ENCODE measurements at regions not wholly inside any gene's neighbourhood (a gene's known extent, or its start where the extent isn't known, plus 50 kb on each side); places are given as distances from the start of the nearest gene placed in this dataset.

DNA sequence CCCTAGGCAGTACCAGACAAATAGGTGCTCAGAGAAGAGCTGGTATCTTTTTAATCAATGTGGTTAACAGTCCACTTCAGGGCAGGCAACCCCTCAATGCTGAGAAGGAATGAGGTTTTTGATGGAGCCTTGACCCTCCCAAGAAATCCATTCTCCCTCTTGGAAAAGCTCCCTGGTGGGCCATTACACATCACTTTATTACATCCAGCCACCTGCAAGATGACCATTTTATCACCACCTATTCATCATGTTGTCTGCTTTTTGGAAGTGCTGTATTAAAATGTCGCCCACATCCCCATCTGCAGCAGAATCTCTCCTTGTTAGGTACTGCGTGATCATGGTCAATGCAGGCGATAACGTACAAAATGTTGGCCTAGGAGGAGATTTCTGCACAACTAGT, 614.7 kb upstream of the TMEM132C start:
- H3K4me1 ChIP-seq (ENCODE audit: control insufficient read depth, insufficient read depth, low read length, poor library complexity, severe bottlenecking), result no peaks in the 10 kb centered on the region
- H3K9me3 ChIP-seq (ENCODE audit: control insufficient read depth, low read length), result no peaks in the 10 kb centered on the region
- no peak for DNase-seq

DNA sequence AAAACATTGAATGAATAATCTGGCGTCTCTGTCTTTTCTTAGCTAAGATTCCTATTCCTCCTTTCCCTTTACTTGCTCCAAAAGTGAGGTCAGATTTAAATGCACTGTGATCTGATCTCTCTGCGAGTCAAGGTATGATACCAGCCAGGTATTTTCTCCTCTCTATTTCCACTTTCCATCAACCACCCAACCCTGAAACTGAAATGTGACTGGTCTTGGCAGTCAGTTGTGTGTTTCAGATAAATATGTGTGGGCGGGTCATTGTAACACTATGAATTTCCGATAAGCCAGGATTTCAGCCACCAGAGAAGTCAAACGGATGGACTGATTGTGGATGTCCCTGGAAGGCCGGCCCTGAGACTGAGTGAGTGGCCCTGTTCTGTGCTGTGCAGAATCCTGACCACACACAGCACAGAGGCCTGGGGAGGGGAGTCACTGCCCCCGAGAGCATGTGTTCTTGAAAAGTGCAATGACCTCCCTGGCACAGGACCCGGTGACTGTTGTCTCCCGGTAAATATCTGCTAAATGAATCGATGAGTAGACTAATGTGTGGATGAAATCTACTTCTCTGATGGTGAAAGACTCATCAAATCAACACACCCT, 612.5 kb upstream of the TMEM132C start:
- DNase-seq, result no peak
- H3K36me3 ChIP-seq (ENCODE audit: control insufficient read depth, insufficient read depth, low read length), result no peaks in the 10 kb centered on the region
- H3K4me3 ChIP-seq (ENCODE audit: insufficient read depth, low read depth, low read length, poor library complexity, severe bottlenecking), result no peak overlapping the region
- no peaks in the 10 kb centered on the region for H3K4me1 ChIP-seq (ENCODE audit: control insufficient read depth, insufficient read depth, low read length, poor library complexity, severe bottlenecking)
- H3K27ac ChIP-seq (ENCODE audit: insufficient read depth, low read length, poor library complexity, severe bottlenecking), result no peak overlapping the region
- no peaks in the 10 kb centered on the region for H3K27me3 ChIP-seq (replicated peaks; ENCODE audit: control insufficient read depth, insufficient read depth, low read length, poor library complexity, severe bottlenecking)
- H3K9me3 ChIP-seq (ENCODE audit: control insufficient read depth, low read length), result no peaks in the 10 kb centered on the region

More for the DNA sequence above, 614.7 kb upstream of the TMEM132C start:
- no peak overlapping the region for H3K4me3 ChIP-seq (ENCODE audit: insufficient read depth, low read depth, low read length, poor library complexity, severe bottlenecking)
- no peaks in the 10 kb centered on the region for H3K27me3 ChIP-seq (replicated peaks; ENCODE audit: control insufficient read depth, insufficient read depth, low read length, poor library complexity, severe bottlenecking)
- H3K36me3 ChIP-seq (ENCODE audit: control insufficient read depth, insufficient read depth, low read length), result no peaks in the 10 kb centered on the region
- no peak overlapping the region for H3K27ac ChIP-seq (ENCODE audit: insufficient read depth, low read length, poor library complexity, severe bottlenecking)

DNA sequence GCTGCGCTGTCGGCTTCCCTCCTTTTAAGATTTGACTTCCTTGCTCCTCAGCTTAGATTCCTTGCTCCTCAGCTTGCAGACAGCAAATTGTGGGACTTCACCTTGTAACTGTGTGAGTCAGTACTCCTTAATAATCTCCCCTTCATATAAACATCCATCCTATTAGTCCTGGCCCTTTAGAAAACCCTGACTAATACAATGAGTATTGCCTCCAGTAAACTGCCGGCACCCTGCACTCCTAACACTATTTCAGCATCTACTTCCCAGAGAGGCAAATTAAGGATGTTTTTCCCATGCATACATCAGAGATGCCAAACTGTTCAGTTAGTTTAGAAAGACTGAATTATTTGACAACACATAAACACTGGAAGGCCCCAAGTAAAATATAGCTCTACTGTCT, 611.3 kb upstream of the TMEM132C start:
- no peak for DNase-seq
- Histone ChIP-seq H3K4me3 (ENCODE audit: insufficient read depth, low read depth, low read length, poor library complexity, severe bottlenecking) (no peak overlapping the region), H3K9me3 (ENCODE audit: control insufficient read depth, low read length) (no peaks in the 10 kb centered on the region), H3K36me3 (ENCODE audit: control insufficient read depth, insufficient read depth, low read length) (no peaks in the 10 kb centered on the region), H3K27ac (ENCODE audit: insufficient read depth, low read length, poor library complexity, severe bottlenecking) (no peak overlapping the region), H3K4me1 (ENCODE audit: control insufficient read depth, insufficient read depth, low read length, poor library complexity, severe bottlenecking) (no peaks in the 10 kb centered on the region), H3K27me3 (replicated peaks; ENCODE audit: control insufficient read depth, insufficient read depth, low read length, poor library complexity, severe bottlenecking) (no peaks in the 10 kb centered on the region)

DNA sequence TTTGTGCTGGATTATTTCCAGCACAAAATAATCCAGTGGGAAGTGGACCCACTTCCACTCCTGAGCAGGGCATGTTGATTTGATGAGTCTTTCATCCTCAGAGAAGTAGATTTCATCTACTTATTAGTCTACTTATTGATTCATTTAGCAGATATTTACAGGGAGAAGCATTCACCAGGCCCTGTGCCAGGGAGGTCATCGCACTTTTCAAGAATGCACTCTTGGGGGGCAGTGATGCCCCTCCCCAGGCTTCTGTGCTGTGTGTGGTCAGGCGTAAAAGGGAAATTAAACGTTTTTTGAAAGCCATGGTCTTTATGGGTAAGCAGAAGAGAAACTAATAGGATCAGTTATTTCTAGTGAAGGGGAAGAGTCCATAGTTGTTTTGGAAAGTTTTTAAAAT, 610.7 kb upstream of the TMEM132C start:
- DNase-seq, result no peak
- Histone ChIP-seq H3K27me3 (replicated peaks; ENCODE audit: control insufficient read depth, insufficient read depth, low read length, poor library complexity, severe bottlenecking) (no peaks in the 10 kb centered on the region), H3K9me3 (ENCODE audit: control insufficient read depth, low read length) (no peaks in the 10 kb centered on the region), H3K4me1 (ENCODE audit: control insufficient read depth, insufficient read depth, low read length, poor library complexity, severe bottlenecking) (no peaks in the 10 kb centered on the region), H3K36me3 (ENCODE audit: control insufficient read depth, insufficient read depth, low read length) (no peaks in the 10 kb centered on the region), H3K4me3 (ENCODE audit: insufficient read depth, low read depth, low read length, poor library complexity, severe bottlenecking) (no peak overlapping the region), H3K27ac (ENCODE audit: insufficient read depth, low read length, poor library complexity, severe bottlenecking) (no peak overlapping the region)

DNA sequence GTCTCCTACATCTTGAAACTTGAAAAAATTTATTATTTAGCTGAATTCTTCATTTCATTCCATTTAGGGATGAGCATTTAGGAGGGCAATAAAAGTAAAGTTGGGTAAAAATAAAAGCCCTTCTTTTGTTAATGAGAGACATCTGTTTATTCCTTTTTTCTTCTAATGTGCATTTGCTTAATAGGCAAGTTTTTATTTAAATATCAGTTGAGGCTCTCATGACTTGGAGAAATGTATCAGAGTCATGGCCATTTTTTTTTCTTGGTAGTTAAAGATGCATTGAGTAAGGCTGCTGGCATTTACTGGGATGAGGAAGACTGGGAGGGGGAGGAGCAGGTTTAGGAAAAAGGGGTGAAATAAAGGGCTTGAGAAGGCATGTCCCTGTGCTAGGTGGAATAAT, 609.9 kb upstream of the TMEM132C start:
- Histone ChIP-seq H3K36me3 (ENCODE audit: control insufficient read depth, insufficient read depth, low read length) (no peaks in the 10 kb centered on the region), H3K27me3 (replicated peaks; ENCODE audit: control insufficient read depth, insufficient read depth, low read length, poor library complexity, severe bottlenecking) (no peaks in the 10 kb centered on the region), H3K9me3 (ENCODE audit: control insufficient read depth, low read length) (no peaks in the 10 kb centered on the region), H3K27ac (ENCODE audit: insufficient read depth, low read length, poor library complexity, severe bottlenecking) (no peak overlapping the region), H3K4me1 (ENCODE audit: control insufficient read depth, insufficient read depth, low read length, poor library complexity, severe bottlenecking) (no peaks in the 10 kb centered on the region), H3K4me3 (ENCODE audit: insufficient read depth, low read depth, low read length, poor library complexity, severe bottlenecking) (no peak overlapping the region)
- no peak for DNase-seq

DNA sequence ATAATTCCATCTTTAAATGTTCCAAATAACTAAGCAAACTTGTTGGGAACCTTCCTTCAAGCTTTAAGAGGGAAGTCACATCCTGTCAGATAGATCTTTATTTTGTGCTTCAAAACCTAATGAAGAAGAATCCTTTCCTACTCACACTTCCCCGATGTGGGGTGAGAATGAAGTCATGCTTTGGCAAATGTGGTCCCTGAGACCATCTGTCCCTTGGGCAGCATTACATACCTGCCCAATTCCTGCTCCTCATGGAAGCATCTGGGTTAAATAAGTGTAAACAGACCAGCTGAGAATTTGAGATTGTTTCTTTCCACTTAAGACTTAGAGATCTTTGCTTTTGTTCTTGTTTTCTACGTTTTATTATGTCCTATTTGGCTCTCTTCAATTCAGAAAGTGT, 606.0 kb upstream of the TMEM132C start:
- Histone ChIP-seq H3K27ac (ENCODE audit: insufficient read depth, low read length, poor library complexity, severe bottlenecking) (no peak overlapping the region), H3K36me3 (ENCODE audit: control insufficient read depth, insufficient read depth, low read length) (no peaks in the 10 kb centered on the region), H3K27me3 (replicated peaks; ENCODE audit: control insufficient read depth, insufficient read depth, low read length, poor library complexity, severe bottlenecking) (no peaks in the 10 kb centered on the region), H3K9me3 (ENCODE audit: control insufficient read depth, low read length) (no peaks in the 10 kb centered on the region), H3K4me3 (ENCODE audit: insufficient read depth, low read depth, low read length, poor library complexity, severe bottlenecking) (no peak overlapping the region), H3K4me1 (ENCODE audit: control insufficient read depth, insufficient read depth, low read length, poor library complexity, severe bottlenecking) (no peaks in the 10 kb centered on the region)
- DNase-seq, result no peak

DNA sequence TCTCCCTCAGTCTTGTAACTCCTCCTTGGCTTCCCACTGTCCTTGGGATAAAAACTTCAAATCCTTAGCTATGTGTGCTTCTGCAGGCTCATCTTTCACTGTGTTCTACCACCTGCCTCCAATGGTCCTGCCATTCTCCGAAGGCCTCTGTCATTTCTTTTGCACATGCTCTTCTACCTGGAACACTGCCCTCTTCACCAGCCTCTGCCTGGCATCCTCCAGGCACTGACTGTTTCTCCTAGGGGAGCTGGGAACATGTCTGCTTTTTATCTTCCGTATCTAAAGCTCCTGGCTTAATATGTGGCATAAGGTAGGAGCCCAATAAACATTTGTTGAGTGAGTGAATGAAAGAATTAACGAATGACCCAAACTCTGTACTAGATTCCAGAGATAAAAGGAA, 603.3 kb upstream of the TMEM132C start:
- H3K27me3 ChIP-seq (replicated peaks; ENCODE audit: control insufficient read depth, insufficient read depth, low read length, poor library complexity, severe bottlenecking), result no peaks in the 10 kb centered on the region
- no peak overlapping the region for H3K4me3 ChIP-seq (ENCODE audit: insufficient read depth, low read depth, low read length, poor library complexity, severe bottlenecking)
- H3K27ac ChIP-seq (ENCODE audit: insufficient read depth, low read length, poor library complexity, severe bottlenecking), result no peak overlapping the region
- H3K9me3 ChIP-seq (ENCODE audit: control insufficient read depth, low read length), result no peaks in the 10 kb centered on the region
- H3K4me1 ChIP-seq (ENCODE audit: control insufficient read depth, insufficient read depth, low read length, poor library complexity, severe bottlenecking), result no peaks in the 10 kb centered on the region
- H3K36me3 ChIP-seq (ENCODE audit: control insufficient read depth, insufficient read depth, low read length), result no peaks in the 10 kb centered on the region
- no peak for DNase-seq

DNA sequence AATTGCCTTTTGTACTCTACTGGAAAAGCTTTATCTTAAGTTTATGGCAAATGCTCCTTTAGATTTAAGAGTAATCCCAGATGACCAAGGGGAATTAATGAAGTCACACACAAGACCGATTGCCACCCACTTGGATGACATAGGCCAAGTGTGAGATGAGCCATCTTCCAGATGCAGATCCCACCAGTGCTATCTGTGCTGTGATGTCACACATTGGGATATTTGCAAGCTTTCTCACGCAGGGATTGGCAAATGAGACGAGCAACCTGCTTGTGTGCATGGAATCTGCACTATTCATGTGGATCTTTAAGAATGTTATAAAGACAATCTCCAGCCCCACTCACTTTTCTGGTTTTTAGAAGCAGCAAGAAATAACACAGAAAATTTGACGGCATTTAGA, 602.1 kb upstream of the TMEM132C start:
- H3K36me3 ChIP-seq (ENCODE audit: control insufficient read depth, insufficient read depth, low read length), result no peaks in the 10 kb centered on the region
- H3K4me3 ChIP-seq (ENCODE audit: insufficient read depth, low read depth, low read length, poor library complexity, severe bottlenecking), result no peak overlapping the region
- no peak for DNase-seq
- H3K27ac ChIP-seq (ENCODE audit: insufficient read depth, low read length, poor library complexity, severe bottlenecking), result no peak overlapping the region
- no peaks in the 10 kb centered on the region for H3K4me1 ChIP-seq (ENCODE audit: control insufficient read depth, insufficient read depth, low read length, poor library complexity, severe bottlenecking)
- no peaks in the 10 kb centered on the region for H3K27me3 ChIP-seq (replicated peaks; ENCODE audit: control insufficient read depth, insufficient read depth, low read length, poor library complexity, severe bottlenecking)
- no peaks in the 10 kb centered on the region for H3K9me3 ChIP-seq (ENCODE audit: control insufficient read depth, low read length)

DNA sequence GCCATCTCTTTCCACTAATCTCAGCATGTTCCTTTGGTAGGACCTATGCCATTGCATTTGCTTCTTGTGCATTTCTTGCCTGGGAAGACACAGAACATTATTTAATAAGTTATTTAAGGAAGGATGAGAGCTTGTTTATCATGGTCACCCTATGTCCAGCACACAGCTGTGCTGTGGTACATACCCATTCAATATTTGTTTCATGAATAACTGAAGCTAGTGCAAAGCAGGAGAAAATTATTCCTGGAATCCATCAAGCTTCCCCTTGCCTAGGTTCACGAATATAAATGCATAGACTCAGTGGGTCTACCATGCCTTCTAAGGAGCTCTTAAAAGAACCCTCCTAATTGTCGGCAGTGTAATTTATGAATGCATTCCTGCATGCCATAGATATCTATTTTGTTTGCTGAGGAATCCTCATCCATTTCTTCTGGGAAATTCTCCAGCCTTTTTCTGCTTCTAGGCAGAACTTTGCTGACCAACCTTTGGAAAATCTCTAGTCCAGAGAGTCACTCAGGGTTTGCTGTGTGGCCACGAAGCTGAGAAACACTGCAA, 599.8 kb upstream of the TMEM132C start:
- no peaks in the 10 kb centered on the region for H3K36me3 ChIP-seq (ENCODE audit: control insufficient read depth, insufficient read depth, low read length)
- no peak for DNase-seq
- H3K27ac ChIP-seq (ENCODE audit: insufficient read depth, low read length, poor library complexity, severe bottlenecking), result no peak overlapping the region
- H3K4me3 ChIP-seq (ENCODE audit: insufficient read depth, low read depth, low read length, poor library complexity, severe bottlenecking), result no peak overlapping the region
- H3K27me3 ChIP-seq (replicated peaks; ENCODE audit: control insufficient read depth, insufficient read depth, low read length, poor library complexity, severe bottlenecking), result no peaks in the 10 kb centered on the region
- H3K4me1 ChIP-seq (ENCODE audit: control insufficient read depth, insufficient read depth, low read length, poor library complexity, severe bottlenecking), result no peaks in the 10 kb centered on the region
- no peaks in the 10 kb centered on the region for H3K9me3 ChIP-seq (ENCODE audit: control insufficient read depth, low read length)

DNA sequence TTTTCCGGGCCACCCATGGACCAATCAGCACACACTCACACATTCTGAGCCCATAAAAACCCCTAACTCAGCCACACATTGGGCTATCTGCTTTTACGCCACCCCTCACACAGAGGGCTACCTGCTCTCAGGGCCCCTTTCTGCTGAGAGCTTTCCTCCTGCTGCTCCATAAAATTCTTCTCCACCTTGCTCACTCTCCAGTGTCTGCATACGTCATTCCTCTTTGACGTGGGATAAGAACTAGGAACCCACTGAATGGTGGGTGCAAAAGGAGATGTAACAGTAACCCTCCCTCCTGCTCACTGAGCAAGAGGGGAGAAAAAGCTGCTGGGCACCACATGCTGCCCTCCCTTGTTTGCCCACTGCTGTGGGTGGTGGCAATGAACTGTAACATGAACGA, 596.7 kb upstream of the TMEM132C start:
- H3K9me3 ChIP-seq (ENCODE audit: control insufficient read depth, low read length), result no peaks in the 10 kb centered on the region
- H3K27ac ChIP-seq (ENCODE audit: insufficient read depth, low read length, poor library complexity, severe bottlenecking), result no peak overlapping the region
- H3K4me1 ChIP-seq (ENCODE audit: control insufficient read depth, insufficient read depth, low read length, poor library complexity, severe bottlenecking), result no peaks in the 10 kb centered on the region
- H3K27me3 ChIP-seq (replicated peaks; ENCODE audit: control insufficient read depth, insufficient read depth, low read length, poor library complexity, severe bottlenecking), result no peaks in the 10 kb centered on the region
- H3K36me3 ChIP-seq (ENCODE audit: control insufficient read depth, insufficient read depth, low read length), result no peaks in the 10 kb centered on the region
- DNase-seq, result no peak
- no peak overlapping the region for H3K4me3 ChIP-seq (ENCODE audit: insufficient read depth, low read depth, low read length, poor library complexity, severe bottlenecking)

Data from effector memory CD4-positive, alpha-beta T cell (primary cell).